Prostate gland (tissue), 2 donors: ENCODE measurements at regions not wholly inside any gene's neighbourhood (a gene's known extent, or its start where the extent isn't known, plus 50 kb on each side); places are given as distances from the start of the nearest gene placed in this dataset.

Source experiments
- DNase-seq: peaks from one replicate; pipeline ENCODE4 v3.0.0-alpha.2; 2019; ENCODE audit warnings: low spot score
- H3K27ac ChIP-seq, 2 donors: fragments of 200-600 bp; sonication (generic); 2 replicates each; pipeline ENCODE4 v1.5.1; 2017 to 2019
- H3K27me3 ChIP-seq: fragments of 200-600 bp; sonication (generic); replicated peaks from 2 replicates; pipeline ENCODE4 v1.5.1; 2019; ENCODE audit not compliant: insufficient read depth
- H3K36me3 ChIP-seq, 2 donors: fragments of 200-600 bp; sonication (generic); 1 replicate in 1 of 2; 2 replicates in 1 of 2; pipeline versions ENCODE4 v1.5.1 to v1.8.1; 2017 to 2019
- H3K4me1 ChIP-seq: fragments of 200-600 bp; sonication (generic); replicated peaks from 2 replicates; pipeline ENCODE4 v1.5.1; 2019
- H3K4me3 ChIP-seq, 2 donors: fragments of 200-600 bp; sonication (generic); 2 replicates each; pipeline ENCODE4 v1.5.1; 2017 to 2019
- H3K9me3 ChIP-seq: fragments of 200-600 bp; sonication (generic); 2 replicates; pipeline ENCODE4 v1.5.1; 2017
- POLR2A ChIP-seq: fragments of 450-650 bp; IDR thresholded peaks from one replicate; pipeline ENCODE4 v1.6.1; 2016; ENCODE audit warnings: antibody characterized with exemption, mild to moderate bottlenecking
- POLR2AphosphoS5 ChIP-seq: sonication (generic); formaldehyde crosslinking; IDR thresholded peaks from one replicate; pipeline ENCODE4 v1.6.1; 2017; ENCODE audit warnings: antibody characterized with exemption
- whole genome bisulfite sequencing: methylation state at CpG from one replicate; pipeline ENCODE4 v1.1.5; 2018; 5-methylcytosine and 5-hydroxymethylcytosine counted together
- intact Hi-C: fragments of 100-400 bp; cut with DNase I; formaldehyde crosslinking; loops from one replicate; pipeline ENCODE4 v1.14.2; 2022
- TF ChIP-seq, protein P1 (sequence below), 4 experiments: fragments of 200-600 bp in 2 of 4; fragments of 450-650 bp in 2 of 4; sonication (generic) in 2 of 4; IDR thresholded peaks; 1 replicate in 3 of 4; 2 replicates in 1 of 4; pipeline ENCODE4 v1.5.1; 2016 to 2019; ENCODE audit warnings: antibody characterized with exemption in 4 of 4, mild to moderate bottlenecking in 2 of 4, moderate library complexity in 2 of 4

DNA sequence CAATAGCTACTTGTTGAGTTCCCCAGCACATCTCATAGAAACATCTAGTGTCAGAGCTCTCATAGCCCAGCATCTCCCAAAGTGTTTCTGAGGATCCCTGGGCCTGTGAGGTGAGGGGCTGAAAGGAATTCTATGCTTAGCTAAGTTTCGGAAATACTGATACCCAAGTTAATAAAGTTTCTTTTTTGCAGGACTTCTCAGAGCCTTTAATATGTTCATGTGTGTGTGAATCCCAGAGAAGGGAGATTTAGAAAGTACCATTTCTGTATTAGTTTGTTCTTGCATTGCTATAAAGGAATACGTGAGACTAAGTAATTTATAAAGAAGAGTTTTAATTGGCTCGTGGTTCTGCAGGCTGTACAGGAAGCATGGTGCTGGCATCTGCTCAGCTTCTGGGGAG lies 211.2 kb downstream of the TSN start:
- no peak for DNase-seq
- no peak for TF ChIP-seq POLR2AphosphoS5
- TF ChIP-seq, protein P1, sequence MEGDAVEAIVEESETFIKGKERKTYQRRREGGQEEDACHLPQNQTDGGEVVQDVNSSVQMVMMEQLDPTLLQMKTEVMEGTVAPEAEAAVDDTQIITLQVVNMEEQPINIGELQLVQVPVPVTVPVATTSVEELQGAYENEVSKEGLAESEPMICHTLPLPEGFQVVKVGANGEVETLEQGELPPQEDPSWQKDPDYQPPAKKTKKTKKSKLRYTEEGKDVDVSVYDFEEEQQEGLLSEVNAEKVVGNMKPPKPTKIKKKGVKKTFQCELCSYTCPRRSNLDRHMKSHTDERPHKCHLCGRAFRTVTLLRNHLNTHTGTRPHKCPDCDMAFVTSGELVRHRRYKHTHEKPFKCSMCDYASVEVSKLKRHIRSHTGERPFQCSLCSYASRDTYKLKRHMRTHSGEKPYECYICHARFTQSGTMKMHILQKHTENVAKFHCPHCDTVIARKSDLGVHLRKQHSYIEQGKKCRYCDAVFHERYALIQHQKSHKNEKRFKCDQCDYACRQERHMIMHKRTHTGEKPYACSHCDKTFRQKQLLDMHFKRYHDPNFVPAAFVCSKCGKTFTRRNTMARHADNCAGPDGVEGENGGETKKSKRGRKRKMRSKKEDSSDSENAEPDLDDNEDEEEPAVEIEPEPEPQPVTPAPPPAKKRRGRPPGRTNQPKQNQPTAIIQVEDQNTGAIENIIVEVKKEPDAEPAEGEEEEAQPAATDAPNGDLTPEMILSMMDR (IDR thresholded peaks at IDR 0.05) = no peak
- no peak for TF ChIP-seq POLR2A
- Histone ChIP-seq H3K4me3 (no peak overlapping the region), H3K9me3 (no peaks in the 10 kb centered on the region), H3K36me3 (no peaks in the 10 kb centered on the region), H3K27me3 (no peaks in the 10 kb centered on the region), H3K4me1 (no peaks in the 10 kb centered on the region), H3K27ac (no peak overlapping the region)
- intact Hi-C loops = no loop called here
- WGBS = 92% methylated on average over 3 of the region's 3 CpGs

- Histone ChIP-seq H3K36me3 (no peaks in the 10 kb centered on the region), H3K4me1 (no peaks in the 10 kb centered on the region), H3K27me3 (no peaks in the 10 kb centered on the region), H3K4me3 (no peak overlapping the region), H3K9me3 (no peaks in the 10 kb centered on the region), H3K27ac (peak overlapping the region; percentile 16 to 53)
- peak; percentile 14 for DNase-seq
- WGBS = 7% methylated on average over 5 of the region's 5 CpGs
- intact Hi-C loops = no loop called here
- TF ChIP-seq, protein P1 (IDR thresholded peaks at IDR 0.05) = no peak
- TF ChIP-seq POLR2AphosphoS5 = peak; percentile 55
Measured at GRCh38 chr2:121969166-121969565, 213.7 kb downstream of the TSN start.

DNA sequence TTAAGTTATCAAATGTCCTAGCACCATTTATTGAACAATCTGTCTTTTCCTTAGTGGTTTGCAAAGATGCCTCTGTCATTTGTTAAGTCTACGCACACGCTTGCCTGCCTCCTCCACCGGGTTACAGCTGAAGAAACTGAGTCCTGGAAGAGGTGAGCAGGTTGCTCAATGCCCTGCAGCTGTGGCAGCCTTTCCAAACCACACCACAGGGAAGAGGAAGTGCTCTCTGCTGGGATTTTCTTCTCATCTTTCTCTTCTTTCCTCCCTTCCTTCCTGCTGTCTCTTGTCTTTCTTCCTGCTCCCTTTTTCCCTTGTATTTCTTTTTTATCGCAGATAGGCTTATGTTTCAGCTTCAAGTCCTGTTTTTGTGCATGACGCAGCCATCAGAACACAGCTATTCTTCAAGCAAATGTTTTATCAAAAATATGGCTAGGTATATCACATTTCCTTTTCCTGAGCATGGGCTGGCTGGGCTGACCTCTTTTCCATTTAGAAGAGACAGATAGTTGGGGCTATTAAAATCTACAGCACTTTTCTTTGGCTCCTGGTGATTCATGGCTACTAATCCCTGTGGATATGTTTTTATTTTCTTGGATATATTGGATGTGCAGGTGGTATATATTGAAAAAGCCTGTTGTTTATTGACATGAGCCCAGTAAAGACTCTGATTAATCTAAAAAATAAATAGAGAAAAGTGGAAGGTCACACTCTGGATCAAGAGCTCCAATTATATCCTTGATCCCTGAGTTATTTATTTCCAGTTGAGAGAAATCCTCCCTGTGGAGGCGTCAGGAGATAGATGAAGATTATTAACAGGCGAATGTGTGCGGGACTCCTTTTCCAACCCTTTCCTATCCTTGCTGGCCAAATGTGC lies 214.6 kb downstream of the TSN start:
- H3K27ac ChIP-seq = peak overlapping the region; percentile 16 to 53
- H3K4me1 ChIP-seq = no peaks in the 10 kb centered on the region
- no peak for TF ChIP-seq POLR2A
- H3K9me3 ChIP-seq = no peaks in the 10 kb centered on the region
- no peaks in the 10 kb centered on the region for H3K36me3 ChIP-seq
- intact Hi-C loops = no loop called here
- WGBS = 64% methylated on average over 8 of the region's 8 CpGs
- no peaks in the 10 kb centered on the region for H3K27me3 ChIP-seq
- no peak overlapping the region for H3K4me3 ChIP-seq
- DNase-seq = no peak

DNA sequence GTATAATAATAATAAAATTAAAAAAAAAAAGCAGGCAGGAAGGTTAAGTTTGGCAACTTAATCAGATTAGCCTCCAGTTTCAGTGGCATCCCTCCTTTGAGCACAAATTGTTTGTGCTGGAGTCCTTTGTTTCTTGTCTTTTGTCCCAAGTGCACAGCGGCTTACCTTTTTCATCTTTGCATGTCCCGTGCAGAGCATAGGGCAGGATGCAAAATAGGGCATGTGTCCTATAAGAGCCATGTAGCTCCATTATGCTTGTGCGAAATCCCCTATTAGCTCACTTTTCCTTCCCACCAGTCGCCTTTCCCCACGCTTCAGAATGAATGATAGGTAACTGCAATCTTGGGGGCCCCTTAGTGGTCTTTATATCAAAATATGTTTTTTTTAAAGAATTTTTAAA lies 216.8 kb downstream of the TSN start:
- Histone ChIP-seq H3K9me3 (no peaks in the 10 kb centered on the region), H3K4me1 (no peaks in the 10 kb centered on the region), H3K27me3 (no peaks in the 10 kb centered on the region), H3K4me3 (no peak overlapping the region), H3K27ac (no peak overlapping the region), H3K36me3 (no peaks in the 10 kb centered on the region)
- intact Hi-C loops = no loop called here
- no peak for DNase-seq
- TF ChIP-seq POLR2A (no peak), POLR2AphosphoS5 (no peak)
- TF ChIP-seq, protein P1 (IDR thresholded peaks at IDR 0.05) = no peak
- 83% methylated on average over 5 of the region's 5 CpGs for WGBS

DNA sequence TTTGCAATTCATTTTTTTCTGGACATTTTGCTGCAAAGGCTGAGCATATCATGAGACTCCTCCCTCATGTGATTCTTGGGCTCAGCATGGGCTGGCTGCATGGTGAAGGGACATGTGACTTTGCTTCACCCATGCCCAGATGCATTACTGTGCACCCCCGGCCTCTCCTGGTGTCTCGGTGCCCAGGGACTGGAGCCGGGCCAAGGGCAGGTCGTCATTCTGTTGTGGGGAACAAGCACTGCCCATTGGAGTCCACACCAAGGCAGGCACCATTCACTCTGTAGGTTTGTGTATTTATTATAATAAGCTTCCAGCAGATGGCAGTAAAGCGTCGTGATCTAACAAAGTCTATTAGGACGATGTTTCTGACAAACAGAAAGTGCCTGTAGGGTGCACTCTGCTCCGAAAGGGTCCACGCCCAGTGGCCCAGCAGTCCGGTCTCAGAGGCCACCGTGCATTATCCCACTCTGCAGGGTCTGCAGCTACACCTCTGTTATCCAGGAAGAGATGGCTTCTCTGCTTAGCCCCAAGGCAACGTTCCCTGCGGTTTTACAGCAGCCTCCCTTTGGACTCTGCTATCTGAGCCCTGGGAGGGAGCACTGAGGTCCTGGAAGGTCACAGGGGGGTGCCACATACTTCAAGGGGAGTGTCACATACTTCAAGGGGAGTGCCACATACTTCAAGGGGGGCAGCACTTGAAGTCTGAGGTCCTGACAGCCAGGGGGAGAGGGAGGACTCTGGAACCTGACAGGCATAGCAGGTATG lies 219.6 kb downstream of the TSN start:
- TF ChIP-seq POLR2A (no peak), POLR2AphosphoS5 (no peak)
- TF ChIP-seq, protein P1 (IDR thresholded peaks at IDR 0.05) = peak in 3 of 4 experiments; percentile 48 to 64 (median 52)
- 4% methylated on average over 12 of the region's 13 CpGs for WGBS
- Histone ChIP-seq H3K9me3 (no peaks in the 10 kb centered on the region), H3K4me3 (peak overlapping the region; percentile 9 to 10), H3K36me3 (no peaks in the 10 kb centered on the region), H3K27me3 (no peaks in the 10 kb centered on the region), H3K4me1 (no peaks in the 10 kb centered on the region), H3K27ac (no peak overlapping the region)
- peak; percentile 45 for DNase-seq
- intact Hi-C loops = no loop called here
